GM18519 (cell line): ENCODE measurements at regions not wholly inside any gene's neighbourhood (a gene's known extent, or its start where the extent isn't known, plus 50 kb on each side); places are given as distances from the start of the nearest gene placed in this dataset.
A peak's percentile ranks its signal among the peaks of the same experiment; 100 is the strongest.

Experiments
- ATAC-seq: cut with Tn5 transposase; IDR thresholded peaks from one replicate; pipeline ENCODE4 v1.9.1; 2021; ENCODE audit warnings: mild to moderate bottlenecking, moderate library complexity; ENCODE audit not compliant: unreplicated experiment, low FRiP score

DNA sequence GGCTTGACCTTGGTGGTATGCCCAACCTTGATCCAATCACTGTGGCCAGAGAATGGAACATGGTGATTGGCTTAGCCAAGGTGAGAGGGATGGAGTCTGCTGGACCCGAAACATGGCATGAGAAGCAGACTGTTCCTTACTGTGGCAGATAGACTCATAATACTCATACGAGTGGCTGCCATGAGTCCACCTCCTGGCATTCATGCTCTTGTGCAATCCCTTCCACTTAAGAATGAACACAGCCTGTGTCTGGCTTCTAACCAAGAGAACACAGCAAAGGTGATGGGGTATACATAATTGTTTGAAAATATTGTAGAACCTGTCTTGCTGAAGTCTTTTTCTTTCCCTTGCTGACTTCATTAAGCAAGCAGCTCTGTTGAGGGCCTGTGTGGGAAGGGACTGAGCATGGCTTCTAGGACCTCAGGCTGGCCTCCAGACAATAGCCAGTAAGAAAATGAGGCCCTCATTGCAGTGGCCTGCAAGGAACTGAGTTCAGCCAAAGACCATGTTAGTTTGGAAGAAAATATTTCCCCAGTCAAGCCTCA is 85.9 kb downstream of the ZNF281 start:
- no peak for ATAC-seq

DNA sequence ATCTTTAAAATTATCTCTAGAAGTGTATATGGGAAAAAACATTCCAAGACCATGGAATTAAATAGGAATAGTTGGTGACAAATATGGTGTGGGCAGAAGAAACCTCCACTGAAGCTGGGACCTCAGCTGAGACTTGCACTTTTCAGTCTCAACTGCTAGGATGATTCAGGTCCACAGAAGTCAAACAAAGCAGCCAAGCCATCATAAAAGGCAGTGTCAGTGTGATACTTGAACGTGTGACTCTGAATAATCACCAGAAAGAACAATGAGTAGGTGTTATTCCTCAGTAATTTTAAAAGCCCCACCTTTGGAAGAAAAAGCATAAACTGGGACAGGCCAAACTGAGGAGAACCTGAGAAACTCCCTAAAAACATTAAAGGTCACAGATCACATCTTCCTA is 90.7 kb downstream of the ZNF281 start:
- ATAC-seq = no peak

DNA sequence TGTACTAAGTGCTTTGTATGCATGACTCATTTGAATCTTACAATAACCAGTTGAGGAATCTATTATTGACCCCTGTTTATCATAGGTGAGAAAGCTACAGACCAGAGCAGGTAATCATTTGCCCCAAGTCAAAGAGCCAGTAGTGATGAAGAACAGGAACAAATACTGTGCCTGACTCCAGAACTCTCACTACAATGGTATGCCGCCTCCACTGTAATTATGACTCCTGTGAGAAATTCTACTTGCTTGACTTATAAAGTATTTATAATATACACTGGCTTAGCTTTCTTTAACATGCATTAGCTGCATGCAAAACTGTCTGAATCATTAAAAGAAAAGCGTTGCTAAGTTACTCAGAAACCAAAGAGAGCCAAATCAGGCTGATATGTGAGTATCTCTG is 92.6 kb downstream of the ZNF281 start:
- ATAC-seq = no peak

DNA sequence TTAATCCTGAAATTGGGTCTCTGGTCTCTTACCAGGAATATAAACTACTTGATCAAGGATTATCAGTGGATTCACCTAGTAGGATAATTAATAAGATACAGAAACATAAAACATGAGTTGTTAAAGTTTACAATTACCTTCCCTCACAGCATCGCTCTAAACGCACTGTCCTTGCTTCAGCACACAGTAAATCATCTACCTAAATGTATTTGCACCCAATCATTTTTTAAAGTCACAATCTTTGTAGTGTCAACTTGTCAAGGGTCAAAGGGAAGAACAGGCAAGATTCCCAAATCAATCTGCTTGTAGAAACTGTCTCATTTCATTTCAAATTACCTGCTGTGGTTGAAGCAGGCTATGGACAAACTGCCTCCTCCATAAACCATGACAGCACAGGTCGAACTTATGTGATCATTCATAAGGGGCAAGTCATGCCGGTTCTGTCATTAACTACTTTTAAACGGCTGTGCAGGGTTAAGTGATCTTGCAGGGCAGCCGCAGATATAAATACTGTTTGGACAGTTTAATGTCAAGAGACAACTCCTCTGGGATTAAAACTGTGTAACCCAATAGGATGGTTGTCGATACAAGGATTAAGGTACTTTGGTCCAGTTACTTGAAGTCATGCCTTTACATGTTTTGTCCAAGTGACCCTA is 93.6 kb downstream of the ZNF281 start:
- no peak for ATAC-seq

DNA sequence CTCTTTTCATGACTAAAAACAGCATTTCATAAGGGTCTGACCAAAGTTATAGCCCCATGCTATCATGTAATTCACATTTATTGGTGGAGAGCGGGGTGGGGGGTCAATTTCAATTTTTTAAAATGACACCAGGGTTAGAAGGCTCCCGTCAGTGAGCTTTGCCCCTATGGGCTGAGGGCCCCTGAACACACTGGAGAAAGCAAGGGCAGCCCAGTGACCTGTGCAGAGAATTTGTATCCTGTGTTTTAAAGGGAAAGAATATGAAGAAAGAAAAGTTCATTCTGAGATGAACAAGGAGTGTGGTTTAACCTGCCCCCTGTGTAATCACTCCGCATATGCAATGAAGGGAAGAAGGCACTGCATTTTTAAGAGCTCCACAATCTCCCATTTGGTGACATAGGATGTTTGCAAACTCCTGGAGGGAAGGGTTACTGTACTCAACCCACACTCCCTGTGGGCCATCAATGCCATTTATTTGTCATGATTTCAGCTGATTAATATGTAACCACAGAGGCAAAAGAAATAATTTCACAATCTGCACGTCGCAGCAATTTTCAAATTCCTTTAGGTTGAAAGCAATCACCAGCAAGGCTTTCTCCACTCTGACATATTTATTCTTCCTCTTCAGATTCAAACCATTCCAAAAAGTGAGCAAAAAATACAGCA is 95.6 kb downstream of the ZNF281 start:
- no peak for ATAC-seq

DNA sequence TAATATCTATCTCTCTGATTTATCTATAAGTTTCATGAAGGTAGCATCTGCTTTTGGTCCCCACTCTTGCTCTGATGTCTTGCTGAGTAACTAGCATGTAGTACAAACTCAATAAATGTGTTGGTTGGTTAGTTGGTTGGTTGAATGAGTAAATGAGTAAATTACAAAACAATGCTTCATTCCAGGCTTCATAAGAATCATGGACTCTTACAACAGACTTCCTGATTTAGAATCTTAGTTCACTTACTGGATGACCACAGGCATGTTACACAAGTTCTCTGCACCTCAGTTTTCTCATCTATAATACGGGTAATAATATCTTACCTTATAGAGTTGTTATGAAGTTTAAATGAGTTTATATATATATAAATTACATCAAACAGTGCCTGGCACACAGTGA is 98.6 kb downstream of the ZNF281 start:
- no peak for ATAC-seq

DNA sequence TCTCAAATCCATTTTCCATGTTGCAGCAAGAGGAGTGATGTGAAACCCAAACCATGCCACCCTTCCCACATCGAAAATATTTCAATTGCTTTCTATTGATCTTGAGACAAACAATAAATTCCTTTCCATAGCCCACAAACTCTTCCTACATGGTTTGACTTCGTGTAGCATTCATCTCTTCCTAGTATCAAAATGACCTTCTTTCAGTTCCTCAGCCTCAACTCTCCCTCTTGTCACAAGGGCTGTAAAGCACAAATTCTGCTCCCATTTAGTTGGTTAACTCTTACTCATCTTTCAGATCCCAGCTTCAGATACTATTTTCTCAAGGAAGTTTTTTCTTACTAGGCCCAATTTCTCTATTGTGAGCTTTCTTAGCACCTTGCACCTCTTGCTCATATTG is 99.0 kb downstream of the ZNF281 start:
- no peak for ATAC-seq

DNA sequence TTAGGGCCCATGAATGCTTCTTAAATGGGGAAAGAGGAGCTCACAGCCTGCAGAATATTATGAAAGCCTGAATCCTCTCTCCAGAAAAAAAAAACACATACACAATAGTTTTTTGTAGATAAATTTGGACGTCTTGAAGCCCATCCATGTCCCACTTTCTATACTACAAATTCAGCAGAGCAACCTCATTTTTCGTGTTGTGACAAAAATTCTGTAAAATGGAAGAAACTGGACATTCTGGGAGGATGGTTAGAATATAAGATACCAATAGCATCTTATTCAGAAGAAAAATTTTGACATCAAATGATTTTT is 102.1 kb downstream of the ZNF281 start:
- no peak for ATAC-seq

DNA sequence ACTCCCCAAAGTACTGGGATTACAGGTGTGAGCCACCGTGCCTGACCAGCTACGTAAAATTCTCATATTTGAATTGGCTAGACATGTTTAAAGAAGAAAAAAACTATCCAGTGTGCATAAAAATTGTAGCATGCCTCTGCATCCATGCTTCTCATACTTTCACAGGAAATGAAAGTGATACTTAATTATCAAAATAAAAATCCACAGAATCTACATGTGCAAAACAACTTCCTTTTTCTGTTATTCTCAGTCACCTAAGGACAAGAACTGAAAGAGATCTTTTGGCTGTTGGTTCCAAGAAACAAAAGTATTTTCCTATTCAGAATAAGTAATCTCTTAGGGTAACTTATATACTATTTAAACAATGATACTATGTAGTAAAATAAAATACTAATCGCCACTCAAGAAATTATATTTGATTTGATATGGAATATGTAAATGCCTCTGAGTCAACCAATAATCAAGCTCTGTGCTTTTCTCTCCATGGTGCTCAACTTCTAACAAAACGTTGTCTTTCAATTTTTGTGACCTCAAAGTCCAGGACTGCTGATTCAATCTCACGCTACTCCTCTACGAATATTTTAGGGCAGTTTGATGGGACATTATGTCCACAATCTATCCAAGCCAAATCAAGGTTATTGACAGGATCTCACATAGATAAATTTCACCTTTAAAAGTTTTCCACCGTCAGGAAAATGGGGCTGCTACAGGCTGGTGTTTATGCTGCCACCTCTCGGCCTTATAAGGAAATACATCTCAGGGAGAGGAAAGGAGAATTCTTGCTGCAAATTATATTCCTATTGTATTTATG is 102.7 kb downstream of the ZNF281 start:
- peak; percentile 49 for ATAC-seq

DNA sequence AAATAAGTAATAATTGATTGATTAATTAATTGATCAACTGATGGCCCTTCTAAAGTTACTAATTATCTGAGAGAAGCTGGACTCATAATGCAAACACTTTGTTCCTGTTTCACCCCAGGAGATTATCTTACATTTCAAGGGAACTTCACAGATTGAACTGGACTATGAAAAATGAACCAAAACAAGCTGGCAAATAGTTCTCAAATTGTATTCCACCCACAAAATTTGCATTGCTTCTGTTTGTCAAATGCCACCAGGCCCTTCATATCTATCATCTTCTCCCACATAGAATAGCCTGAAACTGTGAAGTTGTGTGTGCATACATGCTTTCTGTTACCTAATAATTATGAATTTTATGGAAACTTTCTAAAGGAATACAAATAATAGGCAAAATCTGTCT is 104.0 kb downstream of the ZNF281 start:
- ATAC-seq = no peak

DNA sequence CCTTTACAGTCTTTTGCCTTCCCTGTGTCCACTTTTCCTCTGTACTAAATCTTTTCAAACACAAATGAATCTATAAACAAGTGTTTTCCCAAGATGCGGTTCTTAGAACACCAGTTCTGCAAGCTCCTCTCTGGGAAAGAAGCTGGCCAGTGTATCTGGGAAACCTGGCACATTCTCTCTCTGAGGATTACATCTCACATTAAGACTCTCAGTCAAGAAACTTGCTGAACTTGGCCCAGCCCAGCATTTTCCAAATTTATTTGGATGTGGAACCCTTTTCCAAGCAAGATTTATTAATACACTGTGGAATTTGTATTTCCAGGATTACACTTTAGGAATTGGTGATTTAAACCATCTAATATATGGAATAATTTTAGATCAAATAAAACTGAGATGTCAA is 105.7 kb downstream of the ZNF281 start:
- no peak for ATAC-seq

DNA sequence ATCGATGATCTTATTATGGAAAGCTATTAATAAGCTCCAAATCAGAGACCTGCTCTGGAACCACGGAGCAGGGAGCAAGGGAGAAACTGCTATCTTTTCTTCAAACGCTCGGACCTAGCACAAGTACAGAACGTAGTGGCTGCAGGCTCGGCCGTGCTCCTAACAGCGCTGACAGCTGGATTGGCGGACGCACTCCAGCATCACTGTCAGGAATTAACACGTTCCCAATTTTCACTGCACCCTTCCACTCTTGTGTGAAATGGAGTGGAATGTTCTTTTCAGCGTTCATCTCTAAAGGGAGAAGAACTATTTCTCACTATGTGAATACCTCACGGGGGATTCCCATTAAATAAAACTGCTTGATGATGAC is 106.9 kb downstream of the ZNF281 start:
- no peak for ATAC-seq

DNA sequence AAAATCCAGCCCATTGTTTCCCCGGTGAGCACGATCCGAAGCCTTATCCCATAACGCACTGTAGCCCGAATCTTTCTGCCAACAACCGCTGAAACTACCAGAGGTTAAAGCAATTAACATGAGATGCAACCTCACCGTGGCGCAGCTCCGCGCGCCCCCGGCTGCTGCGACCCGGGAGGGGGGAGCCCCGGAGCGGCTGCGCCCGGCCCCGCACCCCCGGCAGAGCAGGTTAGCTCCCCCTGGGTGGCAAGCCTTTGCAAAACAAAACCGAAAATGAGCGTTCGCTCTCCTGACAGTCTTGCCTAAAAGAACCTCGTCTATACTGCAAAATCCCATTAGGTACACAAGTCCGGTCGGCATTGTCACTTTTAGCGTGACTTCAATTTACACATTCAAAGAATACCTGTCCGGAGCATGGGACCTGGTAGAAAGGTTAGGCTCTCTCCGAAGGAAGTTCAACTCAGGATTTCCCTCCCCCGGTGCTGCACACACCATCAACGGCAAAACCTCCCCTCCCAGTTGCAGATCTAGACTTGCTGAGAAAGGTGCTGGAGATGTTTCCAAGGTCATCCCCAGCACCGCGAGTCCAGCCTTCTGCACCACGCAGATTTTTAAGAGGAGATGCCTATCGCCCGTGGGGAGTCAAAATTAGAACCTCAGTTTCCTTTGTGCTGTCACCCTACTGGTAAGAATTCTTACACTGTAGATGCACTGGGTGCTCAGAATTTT is 107.5 kb downstream of the ZNF281 start:
- ATAC-seq = peak; percentile 52

DNA sequence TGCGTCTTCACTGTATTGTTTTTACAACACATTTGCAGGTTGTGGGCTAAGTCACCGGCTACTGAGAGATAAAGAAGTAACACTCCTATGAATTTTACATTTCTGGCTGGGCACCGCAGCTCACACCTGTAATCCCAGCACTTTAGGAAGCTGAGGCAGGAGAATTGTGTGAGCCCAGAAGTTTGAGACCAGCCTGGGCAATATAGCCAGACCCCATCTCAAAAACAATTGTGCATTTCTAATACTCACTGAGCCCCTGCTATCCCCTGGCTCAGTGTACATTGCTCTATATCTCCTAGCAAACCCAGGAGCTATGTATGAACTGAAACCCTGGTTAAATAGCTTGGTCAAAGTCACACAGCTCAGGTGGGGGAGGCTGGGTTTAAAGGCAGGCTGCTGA is 108.7 kb downstream of the ZNF281 start:
- ATAC-seq = no peak

DNA sequence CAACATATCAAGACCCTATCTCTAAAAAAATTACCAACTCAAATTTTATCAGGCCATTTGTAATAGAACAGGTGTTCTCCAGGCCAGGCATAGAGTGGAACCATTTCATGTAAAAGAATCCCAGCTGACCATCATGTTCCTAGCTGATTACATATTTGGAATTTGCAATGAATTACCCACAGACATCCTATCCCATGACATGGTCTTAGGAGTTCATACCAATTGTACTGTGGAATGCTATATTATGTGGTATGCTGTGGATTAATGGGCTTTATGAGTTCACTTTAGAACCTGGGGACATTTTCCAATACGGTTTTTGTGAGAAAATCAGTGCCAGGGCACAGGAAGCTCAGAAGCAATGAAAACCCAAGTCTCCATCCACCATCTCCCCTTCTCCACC is 110.3 kb downstream of the ZNF281 start:
- ATAC-seq = no peak

DNA sequence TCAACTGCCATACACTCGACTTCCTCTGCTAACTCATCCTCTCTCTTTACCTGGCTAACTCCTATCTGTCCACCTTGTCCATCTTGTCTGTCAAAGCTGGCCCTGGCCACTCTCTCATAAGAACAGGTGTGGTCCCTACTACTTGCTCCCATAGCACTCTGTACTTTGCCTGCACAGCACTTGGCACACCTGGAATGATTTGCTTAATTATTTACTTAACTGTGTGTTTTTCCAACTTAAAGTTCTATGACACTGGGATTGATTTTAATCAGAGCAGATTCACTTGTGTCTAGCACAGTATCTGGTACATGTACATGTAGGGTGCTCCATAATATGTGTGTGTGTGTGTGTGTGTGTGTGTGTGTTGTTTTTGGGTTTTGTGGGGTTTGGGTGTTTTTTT is 111.6 kb downstream of the ZNF281 start:
- no peak for ATAC-seq

DNA sequence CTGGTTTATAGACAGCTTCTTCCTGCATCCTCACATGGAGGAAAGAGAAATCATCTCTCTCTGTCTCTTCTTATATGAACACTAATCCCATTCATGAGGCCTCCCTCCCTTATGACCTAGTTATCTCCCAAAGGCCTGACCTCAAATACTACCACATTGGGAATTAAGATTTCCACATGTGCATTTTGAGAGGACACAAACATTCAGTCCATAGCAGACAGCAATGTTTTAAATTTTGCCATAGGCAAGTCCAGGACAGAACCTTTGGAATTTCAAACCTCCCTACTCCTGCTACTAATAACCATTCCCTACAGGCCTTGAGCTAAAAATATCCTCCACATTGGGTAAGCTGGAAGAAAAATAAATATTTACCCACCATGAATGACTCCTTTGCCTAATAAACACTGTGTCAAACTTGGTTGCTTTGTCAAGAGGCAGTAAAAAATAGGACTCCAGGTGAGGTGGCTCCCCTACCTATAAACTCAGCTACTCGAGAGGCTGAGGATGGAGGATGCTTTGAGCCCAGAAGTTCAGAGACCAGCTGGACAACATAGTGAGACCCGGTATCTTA is 113.7 kb downstream of the ZNF281 start:
- no peak for ATAC-seq

DNA sequence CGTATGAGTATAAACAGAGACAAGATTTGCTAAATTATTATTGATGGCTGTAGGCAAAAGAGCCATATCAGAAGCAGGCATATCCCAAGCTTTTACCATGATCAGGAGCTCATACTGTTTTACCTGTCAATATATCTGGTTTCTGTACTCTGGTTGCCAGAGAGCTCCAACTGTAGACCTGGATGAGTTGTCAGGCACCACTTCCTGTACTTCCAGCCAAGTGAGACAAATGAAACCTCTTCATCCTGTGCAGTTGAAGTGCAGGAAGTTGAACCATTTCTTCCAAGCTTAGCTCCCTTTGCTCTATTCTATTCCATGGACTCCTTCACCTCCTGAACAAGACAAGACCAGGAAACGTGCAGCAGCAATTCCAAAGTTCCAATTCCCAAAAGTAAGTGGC is 115.6 kb downstream of the ZNF281 start:
- no peak for ATAC-seq

DNA sequence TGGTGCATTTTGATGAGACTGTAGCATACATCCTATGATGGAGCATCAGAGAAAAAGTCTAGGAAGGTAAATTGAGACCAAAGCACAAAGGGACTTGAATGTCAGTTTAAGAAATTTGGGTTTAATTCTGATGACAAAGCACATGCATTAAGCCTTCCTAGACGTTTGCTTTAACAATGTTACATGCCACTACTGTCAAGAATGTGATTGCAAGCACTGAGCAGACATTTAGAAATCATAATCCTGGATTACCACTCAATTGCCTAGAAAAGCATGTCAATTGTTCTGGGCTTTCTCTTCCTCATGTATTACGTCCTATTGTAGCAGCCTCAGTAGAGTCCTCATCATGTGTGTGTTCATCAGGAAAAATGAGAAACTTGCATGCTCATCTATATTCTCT is 117.1 kb downstream of the ZNF281 start:
- no peak for ATAC-seq

DNA sequence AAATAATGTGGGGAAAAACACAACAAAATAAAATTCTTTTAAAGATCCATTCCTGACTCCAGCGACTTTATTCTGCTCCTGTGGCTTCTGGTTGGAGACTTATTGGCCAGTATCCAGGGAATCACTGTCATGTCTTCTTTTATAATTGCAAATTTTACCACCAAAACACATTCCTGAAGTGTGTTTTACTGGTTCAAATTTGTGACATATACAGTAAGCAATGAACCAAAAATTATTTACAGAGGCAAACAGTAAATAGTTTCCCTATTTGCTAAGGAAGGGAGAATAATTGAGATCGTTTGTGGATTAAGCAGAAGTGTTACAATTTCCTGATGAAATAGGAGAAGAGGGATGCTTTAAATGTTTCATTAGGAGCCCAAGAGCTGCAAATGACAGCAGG is 118.7 kb downstream of the ZNF281 start:
- no peak for ATAC-seq
